ENCODE measurements at regions not wholly inside any gene's neighbourhood (a gene's known extent, or its start where the extent isn't known, plus 50 kb on each side); places are given as distances from the start of the nearest gene placed in this dataset.

DNA sequence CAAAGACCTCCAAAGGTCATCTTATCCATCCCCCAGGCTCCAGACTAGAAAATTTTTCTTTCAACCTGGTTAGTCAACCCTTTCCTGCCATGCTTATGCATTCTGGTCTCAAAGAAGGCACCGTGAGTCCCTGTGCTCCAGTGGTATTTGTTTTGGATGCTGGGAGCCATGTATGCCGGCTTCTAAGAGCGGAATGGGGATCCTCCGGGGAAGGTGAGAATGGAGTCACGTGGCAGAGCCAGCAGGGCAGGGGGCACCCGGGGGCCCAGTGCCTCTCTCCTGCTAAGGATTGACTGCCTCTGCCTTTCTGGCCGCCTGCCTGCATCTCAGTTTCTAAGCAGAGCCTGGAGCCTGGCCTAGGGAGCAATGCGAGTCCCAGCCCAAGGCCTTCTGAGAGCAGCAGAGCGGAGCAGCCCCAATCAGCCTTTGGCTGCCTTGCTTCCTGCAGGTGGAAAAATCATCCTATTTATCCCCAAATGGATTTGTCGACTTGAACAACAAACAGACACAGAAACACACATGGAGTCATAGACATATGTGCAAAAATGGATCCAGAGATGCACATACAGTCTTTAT, 141.0 kb downstream of the PJA1 start:
- Histone ChIP-seq H3K27me3 (no peaks in the 10 kb centered on the region), H3K4me3 (no peak overlapping the region), H3K4me1 (no peaks in the 10 kb centered on the region), H3K36me3 (no peaks in the 10 kb centered on the region), H3K27ac (no peak overlapping the region), H3K9me3 (no peaks in the 10 kb centered on the region)
- no peak for DNase-seq
- intact Hi-C loops (cut with DNase I): no loop called here
- no peak for ATAC-seq
- WGBS (ENCODE audit: insufficient coverage, low coverage, low lambda C conversion rate, missing lambda C conversion rate): 84% methylated on average over 9 of the region's 10 CpGs
- no peak for TF ChIP-seq POLR2A (IDR thresholded peaks at IDR 0.05)
- TF ChIP-seq, protein P1, sequence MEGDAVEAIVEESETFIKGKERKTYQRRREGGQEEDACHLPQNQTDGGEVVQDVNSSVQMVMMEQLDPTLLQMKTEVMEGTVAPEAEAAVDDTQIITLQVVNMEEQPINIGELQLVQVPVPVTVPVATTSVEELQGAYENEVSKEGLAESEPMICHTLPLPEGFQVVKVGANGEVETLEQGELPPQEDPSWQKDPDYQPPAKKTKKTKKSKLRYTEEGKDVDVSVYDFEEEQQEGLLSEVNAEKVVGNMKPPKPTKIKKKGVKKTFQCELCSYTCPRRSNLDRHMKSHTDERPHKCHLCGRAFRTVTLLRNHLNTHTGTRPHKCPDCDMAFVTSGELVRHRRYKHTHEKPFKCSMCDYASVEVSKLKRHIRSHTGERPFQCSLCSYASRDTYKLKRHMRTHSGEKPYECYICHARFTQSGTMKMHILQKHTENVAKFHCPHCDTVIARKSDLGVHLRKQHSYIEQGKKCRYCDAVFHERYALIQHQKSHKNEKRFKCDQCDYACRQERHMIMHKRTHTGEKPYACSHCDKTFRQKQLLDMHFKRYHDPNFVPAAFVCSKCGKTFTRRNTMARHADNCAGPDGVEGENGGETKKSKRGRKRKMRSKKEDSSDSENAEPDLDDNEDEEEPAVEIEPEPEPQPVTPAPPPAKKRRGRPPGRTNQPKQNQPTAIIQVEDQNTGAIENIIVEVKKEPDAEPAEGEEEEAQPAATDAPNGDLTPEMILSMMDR (IDR thresholded peaks at IDR 0.05): no peak

DNA sequence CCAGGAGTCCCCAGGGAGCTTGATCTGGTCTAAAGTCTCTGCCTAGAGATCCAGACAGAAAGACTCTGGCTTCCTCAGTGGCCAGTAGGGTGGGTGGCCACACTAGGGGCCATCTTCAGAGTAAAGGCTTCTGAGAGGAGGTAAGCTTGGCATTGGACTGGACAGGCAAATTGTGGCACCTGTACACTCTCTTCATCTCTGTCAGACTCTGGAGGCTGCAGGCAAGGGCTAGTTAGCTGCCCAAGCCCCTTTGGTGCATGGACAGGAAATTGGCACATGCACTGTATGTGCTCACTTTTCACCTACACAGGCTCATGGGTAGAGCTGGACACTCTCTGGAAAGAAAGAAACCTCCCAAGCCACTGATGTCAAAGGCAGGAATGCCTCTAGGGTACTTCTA, 142.8 kb downstream of the PJA1 start:
- DNase-seq (no peak), ATAC-seq (no peak)
- no peaks in the 10 kb centered on the region for H3K9me3 ChIP-seq
- TF ChIP-seq, protein P1 (IDR thresholded peaks at IDR 0.05): no peak
- TF ChIP-seq POLR2A (IDR thresholded peaks at IDR 0.05): no peak
- no peak overlapping the region for H3K27ac ChIP-seq
- H3K36me3 ChIP-seq: no peaks in the 10 kb centered on the region
- H3K4me3 ChIP-seq: no peak overlapping the region
- H3K4me1 ChIP-seq: no peaks in the 10 kb centered on the region
- intact Hi-C loops (cut with DNase I): no loop called here
- no peaks in the 10 kb centered on the region for H3K27me3 ChIP-seq

DNA sequence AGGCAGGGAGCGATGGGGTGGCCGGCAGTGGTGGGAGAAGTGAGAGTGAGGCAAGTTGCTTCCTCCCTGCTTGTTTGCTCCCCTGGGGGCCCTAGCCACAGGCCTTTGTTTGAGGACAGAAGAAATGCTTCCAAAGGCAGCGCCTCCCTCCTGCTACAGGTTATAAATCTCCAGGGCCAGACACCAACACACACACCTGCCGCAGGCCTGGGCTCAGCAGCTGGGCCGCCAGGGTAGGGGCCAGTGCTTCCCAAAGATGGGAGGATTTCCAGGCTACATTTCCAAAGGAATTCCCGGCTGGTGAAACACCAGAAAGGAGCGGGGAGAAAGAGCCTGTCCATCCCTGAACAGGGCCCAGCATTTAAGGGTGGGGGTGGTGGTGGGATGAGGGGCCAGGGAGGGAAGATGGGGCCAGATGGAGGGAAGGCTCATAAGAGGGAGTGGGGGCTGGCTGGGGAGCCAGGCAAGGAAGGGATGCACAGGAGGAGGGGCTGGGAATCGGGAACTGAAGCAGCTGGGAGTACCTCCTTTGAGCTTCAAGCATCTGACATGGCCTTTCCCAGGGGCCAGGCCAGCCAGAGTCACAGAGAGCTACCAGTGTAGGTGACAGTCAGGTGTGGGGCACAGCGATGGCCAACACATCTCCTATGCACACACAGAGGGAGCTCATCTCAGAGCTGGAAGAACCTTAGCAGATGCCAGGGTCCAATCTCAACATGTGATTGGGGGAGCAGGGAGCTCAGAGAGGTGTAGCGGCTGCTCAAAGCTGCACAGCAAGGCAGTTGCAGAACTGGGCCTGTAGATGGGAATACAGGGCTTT, 143.9 kb downstream of the PJA1 start:
- Histone ChIP-seq H3K27me3 (no peaks in the 10 kb centered on the region), H3K4me1 (no peaks in the 10 kb centered on the region), H3K27ac (no peak overlapping the region), H3K9me3 (no peaks in the 10 kb centered on the region), H3K36me3 (no peaks in the 10 kb centered on the region), H3K4me3 (no peak overlapping the region)
- TF ChIP-seq, protein P1 (IDR thresholded peaks at IDR 0.05): no peak
- no peak for TF ChIP-seq POLR2A (IDR thresholded peaks at IDR 0.05)
- no peak for DNase-seq
- ATAC-seq: no peak
- 73% methylated on average over 7 of the region's 10 CpGs for WGBS (ENCODE audit: insufficient coverage, low coverage, low lambda C conversion rate, missing lambda C conversion rate)
- intact Hi-C loops (cut with DNase I): no loop called here

DNA sequence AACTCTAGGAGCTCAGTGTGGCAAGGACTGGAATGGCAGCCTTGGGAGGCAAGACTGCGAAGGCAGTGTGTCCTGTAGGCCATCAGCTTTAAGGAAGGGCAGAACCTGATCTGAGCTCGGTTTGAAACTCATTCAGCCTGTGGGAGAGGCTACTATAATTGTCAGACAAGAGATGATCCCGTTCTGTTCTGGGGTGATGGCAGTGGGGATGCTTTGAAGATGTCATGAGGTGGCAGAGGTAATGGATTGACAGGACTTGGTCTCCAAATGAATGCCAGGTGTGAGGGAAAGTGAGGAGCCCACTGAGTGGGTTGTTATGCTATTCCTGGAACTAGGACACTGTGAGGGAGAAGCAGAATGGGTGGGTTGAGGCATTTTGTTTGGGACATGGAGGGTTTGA, 144.9 kb downstream of the PJA1 start:
- ATAC-seq (no peak), DNase-seq (no peak)
- no peaks in the 10 kb centered on the region for H3K27me3 ChIP-seq
- 56% methylated on average over 3 of the region's 3 CpGs for WGBS (ENCODE audit: insufficient coverage, low coverage, low lambda C conversion rate, missing lambda C conversion rate)
- H3K4me1 ChIP-seq: no peaks in the 10 kb centered on the region
- H3K9me3 ChIP-seq: no peaks in the 10 kb centered on the region
- no peak overlapping the region for H3K27ac ChIP-seq
- intact Hi-C loops (cut with DNase I): no loop called here
- no peaks in the 10 kb centered on the region for H3K36me3 ChIP-seq
- H3K4me3 ChIP-seq: no peak overlapping the region
- no peak for TF ChIP-seq POLR2A (IDR thresholded peaks at IDR 0.05)
- TF ChIP-seq, protein P1 (IDR thresholded peaks at IDR 0.05): no peak
